GM12878 (cell line): ENCODE measurements at regions not wholly inside any gene's neighbourhood (a gene's known extent, or its start where the extent isn't known, plus 50 kb on each side); places are given as distances from the start of the nearest gene placed in this dataset.

Experiments used
- ATAC-seq: fragments of 200-7000 bp; cut with Tn5 transposase; 3 replicates; pipeline ENCODE4 v1.9.1; 2020; ENCODE audit warnings: mild to moderate bottlenecking, moderate library complexity
- BruUV-seq: library from RNA; stranded (reverse); fragments of 400-500 nt; replicated peaks from 2 replicates; lab custom pipeline; 2021; lab: Mats Ljungman, UMichigan
- CTCF ChIA-PET: fragments of 300-600 bp; sonication (Branson Sonifier 250); formaldehyde crosslinking; extraction: SDS; loops from one replicate; lab custom pipeline; 2021; ENCODE audit warnings: inconsistent platforms; lab: Yijun Ruan, JAX
- POLR2A ChIA-PET: fragments of 350-600 bp; formaldehyde crosslinking; extraction: SDS; loops from one replicate; lab custom pipeline; 2021; ENCODE audit warnings: inconsistent platforms; lab: Charles Lee
- RAD21 ChIA-PET: fragments of 300-600 bp; sonication (Branson Sonifier 250); formaldehyde crosslinking; loops from one replicate; lab custom pipeline; 2023; ENCODE audit warnings: antibody characterized with exemption; ENCODE audit not compliant: unreplicated experiment; lab: Charles Lee
- SMC1A ChIA-PET: fragments of 300-600 bp; sonication (Branson Sonifier 250); formaldehyde crosslinking; loops from one replicate; lab custom pipeline; 2023; ENCODE audit not compliant: unreplicated experiment, uncharacterized antibody; lab: Charles Lee
- DNase-seq: peaks from one replicate; pipeline ENCODE4 v3.0.0-alpha.2; 2011; ENCODE audit warnings: low read depth, low spot score
- FAIRE-seq: peaks from 3 replicates; lab custom pipeline; 2011; peaks lifted over from hg19 to GRCh38; lab: Jason Lieb, UNC
- H2AFZ ChIP-seq: 2 replicates; pipeline ENCODE4 v1.6.0; 2011; ENCODE audit warnings: low read depth, low read length, control low read depth; ENCODE audit not compliant: control insufficient read depth
- H3K27ac ChIP-seq: 2 replicates; pipeline ENCODE4 v1.5.1; 2011; ENCODE audit warnings: control low read depth; ENCODE audit not compliant: control insufficient read depth, insufficient read depth
- H3K27me3 ChIP-seq, 2 experiments: replicated peaks in 1 of 2; 2 replicates each; pipeline versions ENCODE4 v1.6.0 to v1.6.1; 2011; ENCODE audit warnings: low read length in 1 of 2; ENCODE audit not compliant: control insufficient read depth in 2 of 2, insufficient read depth in 2 of 2
- H3K36me3 ChIP-seq, 2 experiments: 2 replicates each; pipeline ENCODE4 v1.5.1; 2011; ENCODE audit warnings: low read length in 1 of 2; ENCODE audit not compliant: control insufficient read depth in 2 of 2, insufficient read depth in 2 of 2
- H3K4me1 ChIP-seq: 2 replicates; pipeline ENCODE4 v1.6.1; 2011; ENCODE audit warnings: mild to moderate bottlenecking, low read length, moderate library complexity, mixed read lengths; ENCODE audit not compliant: control insufficient read depth, insufficient read depth
- H3K4me2 ChIP-seq: 2 replicates; pipeline ENCODE4 v1.6.0; 2011; ENCODE audit warnings: control low read depth; ENCODE audit not compliant: control insufficient read depth, insufficient read depth
- H3K4me3 ChIP-seq: fragments of 200-600 bp; sonication (generic); 2 replicates; pipeline ENCODE4 v1.5.1; 2016
- H3K79me2 ChIP-seq: 2 replicates; pipeline ENCODE4 v1.6.0; 2011; ENCODE audit warnings: low read length; ENCODE audit not compliant: control insufficient read depth, insufficient read depth
- H3K9ac ChIP-seq: 2 replicates; pipeline ENCODE4 v1.8.0; 2011; ENCODE audit warnings: low read length, control low read depth, mixed read lengths; ENCODE audit not compliant: control insufficient read depth, insufficient read depth
- H3K9me3 ChIP-seq: replicated peaks from 3 replicates; pipeline ENCODE4 v1.5.1; 2011; ENCODE audit warnings: mild to moderate bottlenecking, low read length; ENCODE audit not compliant: control insufficient read depth, insufficient read depth
- H4K20me1 ChIP-seq: 2 replicates; pipeline ENCODE4 v1.6.0; 2011; ENCODE audit not compliant: control insufficient read depth, insufficient read depth
- ATF2 ChIP-seq: IDR thresholded peaks from 2 replicates; pipeline ENCODE4 v1.6.1; 2012; ENCODE audit warnings: low read length, inconsistent platforms
- BCL11A ChIP-seq: IDR thresholded peaks from 2 replicates; pipeline ENCODE4 v1.6.1; 2011; ENCODE audit warnings: low read depth, low read length
- CHD1 ChIP-seq: IDR thresholded peaks from 2 replicates; pipeline ENCODE4 v1.6.1; 2012; ENCODE audit warnings: low read depth, low read length, improper control_type of control experiment
- FOXK2 ChIP-seq: fragments of 450-650 bp; IDR thresholded peaks from 2 replicates; pipeline ENCODE4 v1.6.1; 2017; ENCODE audit warnings: mild to moderate bottlenecking, moderate library complexity
- LARP7 ChIP-seq: fragments of 450-650 bp; IDR thresholded peaks from 2 replicates; pipeline ENCODE4 v1.6.1; 2017; ENCODE audit warnings: mild to moderate bottlenecking
- NFIC ChIP-seq: IDR thresholded peaks from 2 replicates; pipeline ENCODE4 v1.6.1; 2012; ENCODE audit warnings: low read depth, mild to moderate bottlenecking, inconsistent platforms, low read length, moderate library complexity
- NFXL1 ChIP-seq: fragments of 450-650 bp; IDR thresholded peaks from 2 replicates; pipeline ENCODE4 v1.6.1; 2017; ENCODE audit warnings: antibody characterized with exemption, mild to moderate bottlenecking, borderline replicate concordance
- NFYA ChIP-seq: IDR thresholded peaks from 2 replicates; pipeline ENCODE4 v1.6.1; 2011; ENCODE audit warnings: low read depth, mild to moderate bottlenecking, low read length, improper control_type of control experiment, borderline replicate concordance
- NRF1 ChIP-seq: conservative IDR thresholded peaks from 2 replicates; pipeline ENCODE4 v1.6.1; 2011; ENCODE audit warnings: mild to moderate bottlenecking, low read depth, low read length, improper control_type of control experiment
- PAX5 ChIP-seq: IDR thresholded peaks from 2 replicates; pipeline ENCODE4 v1.6.1; 2011; ENCODE audit warnings: low read depth, low read length, borderline replicate concordance
- SMAD1 ChIP-seq: fragments of 450-650 bp; IDR thresholded peaks from 2 replicates; pipeline ENCODE4 v1.6.1; 2018; ENCODE audit warnings: mild to moderate bottlenecking, low read depth; ENCODE audit not compliant: partially characterized antibody
- SRF ChIP-seq, 2 experiments: IDR thresholded peaks; 2 replicates each; pipeline ENCODE4 v1.6.1; 2011; ENCODE audit warnings: low read depth in 2 of 2, low read length in 2 of 2, mild to moderate bottlenecking in 1 of 2, moderate library complexity in 1 of 2
- SUZ12 ChIP-seq: fragments of 200-600 bp; sonication (generic); IDR thresholded peaks from one replicate; pipeline ENCODE4 v1.6.1; 2018; ENCODE audit warnings: antibody characterized with exemption, mild to moderate bottlenecking; ENCODE audit not compliant: unreplicated experiment
- ZNF622 ChIP-seq: fragments of 450-650 bp; IDR thresholded peaks from 2 replicates; pipeline ENCODE4 v1.6.1; 2017; ENCODE audit warnings: mild to moderate bottlenecking, inconsistent platforms
- WGBS: methylation state at CpG from one replicate; pipeline ENCODE4 v1.1.6; 2016; ENCODE audit warnings: low lambda C conversion rate; ENCODE audit not compliant: insufficient replicate concordance, insufficient coverage; ENCODE audit errors: missing lambda C conversion rate; 5-methylcytosine and 5-hydroxymethylcytosine counted together
- in situ Hi-C: fragments of 300-500 bp; cut with MboI; formaldehyde crosslinking; loops from 9 replicates; pipeline ENCODE4 v1.14.3; 2018; ENCODE audit warnings: mixed read lengths
- intact Hi-C: fragments of 100-400 bp; cut with micrococcal nuclease; formaldehyde crosslinking; loops from one replicate; pipeline ENCODE4 v1.14.2; 2022; ENCODE audit not compliant: unreplicated experiment
- TF ChIP-seq, protein P1 (sequence below): IDR thresholded peaks from 2 replicates; pipeline ENCODE4 v1.6.1; 2012; ENCODE audit warnings: low read depth, low read length, improper control_type of control experiment
- TF ChIP-seq, protein P2 (sequence below): fragments of 450-650 bp; formaldehyde crosslinking; IDR thresholded peaks from 2 replicates; pipeline ENCODE4 v1.4.0; 2022; ENCODE audit warnings: mild to moderate bottlenecking, moderate library complexity

DNA sequence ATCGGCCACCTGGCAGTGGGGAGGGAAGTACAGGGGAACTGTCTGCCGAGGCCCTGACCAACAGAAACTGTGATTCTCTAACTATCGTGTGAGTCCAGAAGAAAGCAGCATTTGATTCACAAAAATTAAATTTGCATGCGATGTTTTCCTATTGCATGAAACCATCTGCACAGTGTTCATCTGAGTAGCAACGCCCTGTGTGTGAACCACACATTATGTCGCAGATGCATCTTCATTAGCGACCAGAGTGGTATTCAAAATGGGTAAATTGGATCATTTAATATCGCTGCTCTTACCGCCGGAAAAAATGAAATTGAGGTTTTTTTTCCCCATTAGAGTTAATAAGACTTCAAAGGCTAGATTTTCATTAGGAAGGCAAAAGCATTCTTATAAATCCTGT lies 260.6 kb downstream of the ABCC12 start:
- ChIA-PET CTCF (no interaction called here), RAD21 (no interaction called here), POLR2A (no interaction called here), SMC1A (interaction anchor here (0.8 kb wide), 1 partner anchor 14 kb away, joined by 3 read pairs; no protein-coding TSS in a partner anchor)
- no peak overlapping the region for H2AFZ ChIP-seq
- ATAC-seq, result no peak
- H3K4me3 ChIP-seq, result no peak overlapping the region
- no peaks in the 10 kb centered on the region for H3K9me3 ChIP-seq
- no peak overlapping the region for H3K9ac ChIP-seq
- WGBS, result 66% methylated on average over 10 of the region's 10 CpGs
- H3K79me2 ChIP-seq, result no peaks in the 10 kb centered on the region
- intact Hi-C loops, result no loop called here
- H4K20me1 ChIP-seq, result no peaks in the 10 kb centered on the region
- DNase-seq, result no peak
- no peaks in the 10 kb centered on the region for H3K36me3 ChIP-seq
- H3K4me2 ChIP-seq, result no peak overlapping the region
- H3K27ac ChIP-seq, result no peak overlapping the region
- no TSS peak for BruUV-seq
- TF ChIP-seq NRF1 (no peak), LARP7 (no peak), CHD1 (no peak), ATF2 (no peak), SUZ12 (no peak), NFXL1 (no peak), BCL11A (no peak), NFIC (no peak), FOXK2 (no peak), NFYA (no peak), PAX5 (no peak), SRF (IDR thresholded peaks at IDR 0.05; ENCODE audit: low read depth in 2 of 2, low read length in 2 of 2) (no peak), ZNF622 (no peak), SMAD1 (no peak)
- TF ChIP-seq, protein P1, sequence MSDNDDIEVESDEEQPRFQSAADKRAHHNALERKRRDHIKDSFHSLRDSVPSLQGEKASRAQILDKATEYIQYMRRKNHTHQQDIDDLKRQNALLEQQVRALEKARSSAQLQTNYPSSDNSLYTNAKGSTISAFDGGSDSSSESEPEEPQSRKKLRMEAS, result no peak
- TF ChIP-seq, protein P2, sequence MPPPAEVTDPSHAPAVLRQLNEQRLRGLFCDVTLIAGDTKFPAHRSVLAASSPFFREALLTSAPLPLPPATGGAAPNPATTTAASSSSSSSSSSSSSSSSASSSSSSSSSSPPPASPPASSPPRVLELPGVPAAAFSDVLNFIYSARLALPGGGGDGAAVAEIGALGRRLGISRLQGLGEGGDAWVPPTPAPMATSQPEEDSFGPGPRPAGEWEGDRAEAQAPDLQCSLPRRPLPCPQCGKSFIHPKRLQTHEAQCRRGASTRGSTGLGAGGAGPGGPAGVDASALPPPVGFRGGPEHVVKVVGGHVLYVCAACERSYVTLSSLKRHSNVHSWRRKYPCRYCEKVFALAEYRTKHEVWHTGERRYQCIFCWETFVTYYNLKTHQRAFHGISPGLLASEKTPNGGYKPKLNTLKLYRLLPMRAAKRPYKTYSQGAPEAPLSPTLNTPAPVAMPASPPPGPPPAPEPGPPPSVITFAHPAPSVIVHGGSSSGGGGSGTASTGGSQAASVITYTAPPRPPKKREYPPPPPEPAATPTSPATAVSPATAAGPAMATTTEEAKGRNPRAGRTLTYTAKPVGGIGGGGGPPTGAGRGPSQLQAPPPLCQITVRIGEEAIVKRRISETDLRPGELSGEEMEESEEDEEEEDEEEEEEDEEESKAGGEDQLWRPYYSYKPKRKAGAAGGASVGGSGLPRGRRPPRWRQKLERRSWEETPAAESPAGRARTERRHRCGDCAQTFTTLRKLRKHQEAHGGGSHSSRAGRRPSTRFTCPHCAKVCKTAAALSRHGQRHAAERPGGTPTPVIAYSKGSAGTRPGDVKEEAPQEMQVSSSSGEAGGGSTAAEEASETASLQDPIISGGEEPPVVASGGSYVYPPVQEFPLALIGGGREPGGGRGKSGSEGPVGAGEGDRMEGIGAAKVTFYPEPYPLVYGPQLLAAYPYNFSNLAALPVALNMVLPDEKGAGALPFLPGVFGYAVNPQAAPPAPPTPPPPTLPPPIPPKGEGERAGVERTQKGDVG, result no peak
- no peaks in the 10 kb centered on the region for H3K4me1 ChIP-seq
- FAIRE-seq, result no peak
- no peaks in the 10 kb centered on the region; a peak in 1 of 4 replicates for H3K27me3 ChIP-seq
- in situ Hi-C loops, result no loop called here
